K562 (cell line): ENCODE measurements at regions not wholly inside any gene's neighbourhood (a gene's known extent, or its start where the extent isn't known, plus 50 kb on each side); places are given as distances from the start of the nearest gene placed in this dataset.

ENCODE experiments used
- FOXJ3 ChIP-seq: sonication (generic); formaldehyde crosslinking; IDR thresholded peaks from 2 replicates; pipeline ENCODE4 v1.4.0; 2020; ENCODE audit warnings: mild to moderate bottlenecking, missing genetic modification reagents
- FOXM1 ChIP-seq, 2 experiments: fragments of 450-650 bp in 1 of 2; sonication (generic) in 1 of 2; formaldehyde crosslinking in 1 of 2; IDR thresholded peaks; 2 replicates each; pipeline versions ENCODE4 v1.6.1 to v1.9.0; 2017 to 2022; ENCODE audit warnings: low read depth in 2 of 2, mild to moderate bottlenecking in 2 of 2, missing genetic modification reagents in 1 of 2, moderate library complexity in 1 of 2
- GABPA ChIP-seq: fragments of 200-800 bp; sonication (Bioruptor generic); conservative IDR thresholded peaks from 2 replicates; pipeline ENCODE4 v1.6.1; 2016; ENCODE audit warnings: low read depth, missing genetic modification characterization, missing compliant biosample characterization
- GTF2F1 ChIP-seq: IDR thresholded peaks from 2 replicates; pipeline ENCODE4 v1.6.1; 2011; ENCODE audit warnings: low read depth, low read length, improper control_type of control experiment
- NR3C1 ChIP-seq: sonication (generic); formaldehyde crosslinking; IDR thresholded peaks from 2 replicates; pipeline ENCODE4 v1.8.1; 2022; ENCODE audit warnings: missing genetic modification reagents
- TAF7 ChIP-seq: fragments of 450-650 bp; IDR thresholded peaks from 2 replicates; pipeline ENCODE4 v1.6.1; 2016; ENCODE audit warnings: missing genetic modification characterization, missing compliant biosample characterization
- TF ChIP-seq, protein P1 (sequence below): sonication (generic); formaldehyde crosslinking; IDR thresholded peaks from 2 replicates; pipeline ENCODE4 v1.5.0; 2020; ENCODE audit warnings: missing genetic modification reagents
- TF ChIP-seq, protein P2 (sequence below): fragments of 200-800 bp; sonication (Bioruptor generic); IDR thresholded peaks from 2 replicates; pipeline ENCODE4 v1.6.1; 2016; ENCODE audit warnings: missing genetic modification characterization, missing compliant biosample characterization

DNA sequence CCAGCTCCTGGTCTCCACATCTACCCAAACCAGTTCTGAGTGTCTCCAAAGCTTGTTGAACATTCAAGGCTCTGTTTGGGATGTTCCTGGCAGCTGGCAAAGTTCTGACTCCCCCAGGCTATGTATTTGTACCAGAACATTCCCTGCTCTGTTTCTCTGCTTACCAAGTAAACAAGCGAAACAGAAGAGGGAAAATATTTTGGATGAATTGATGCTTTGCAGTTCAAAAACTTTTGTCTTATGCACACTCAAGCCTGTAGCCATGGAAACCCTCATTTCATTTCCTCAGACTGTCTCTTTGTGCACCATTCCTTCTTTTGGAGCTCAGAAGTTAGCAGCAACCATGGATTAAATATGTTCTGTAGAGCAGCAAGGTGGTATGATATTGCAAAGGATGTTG lies 145.8 kb downstream of the ACTL7B start:
- TF ChIP-seq, protein P1, sequence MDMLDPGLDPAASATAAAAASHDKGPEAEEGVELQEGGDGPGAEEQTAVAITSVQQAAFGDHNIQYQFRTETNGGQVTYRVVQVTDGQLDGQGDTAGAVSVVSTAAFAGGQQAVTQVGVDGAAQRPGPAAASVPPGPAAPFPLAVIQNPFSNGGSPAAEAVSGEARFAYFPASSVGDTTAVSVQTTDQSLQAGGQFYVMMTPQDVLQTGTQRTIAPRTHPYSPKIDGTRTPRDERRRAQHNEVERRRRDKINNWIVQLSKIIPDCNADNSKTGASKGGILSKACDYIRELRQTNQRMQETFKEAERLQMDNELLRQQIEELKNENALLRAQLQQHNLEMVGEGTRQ (CRISPR knock-in tag), result no peak
- TF ChIP-seq GABPA (tag) (no peak), FOXM1 (IDR thresholded peaks at IDR 0.05; ENCODE audit: low read depth) (no peak), FOXM1 (CRISPR knock-in tag; IDR thresholded peaks at IDR 0.05; ENCODE audit: low read depth) (no peak), FOXJ3 (CRISPR knock-in tag) (no peak), GTF2F1 (no peak), NR3C1 (CRISPR knock-in tag) (no peak), TAF7 (no peak)
- TF ChIP-seq, protein P2, sequence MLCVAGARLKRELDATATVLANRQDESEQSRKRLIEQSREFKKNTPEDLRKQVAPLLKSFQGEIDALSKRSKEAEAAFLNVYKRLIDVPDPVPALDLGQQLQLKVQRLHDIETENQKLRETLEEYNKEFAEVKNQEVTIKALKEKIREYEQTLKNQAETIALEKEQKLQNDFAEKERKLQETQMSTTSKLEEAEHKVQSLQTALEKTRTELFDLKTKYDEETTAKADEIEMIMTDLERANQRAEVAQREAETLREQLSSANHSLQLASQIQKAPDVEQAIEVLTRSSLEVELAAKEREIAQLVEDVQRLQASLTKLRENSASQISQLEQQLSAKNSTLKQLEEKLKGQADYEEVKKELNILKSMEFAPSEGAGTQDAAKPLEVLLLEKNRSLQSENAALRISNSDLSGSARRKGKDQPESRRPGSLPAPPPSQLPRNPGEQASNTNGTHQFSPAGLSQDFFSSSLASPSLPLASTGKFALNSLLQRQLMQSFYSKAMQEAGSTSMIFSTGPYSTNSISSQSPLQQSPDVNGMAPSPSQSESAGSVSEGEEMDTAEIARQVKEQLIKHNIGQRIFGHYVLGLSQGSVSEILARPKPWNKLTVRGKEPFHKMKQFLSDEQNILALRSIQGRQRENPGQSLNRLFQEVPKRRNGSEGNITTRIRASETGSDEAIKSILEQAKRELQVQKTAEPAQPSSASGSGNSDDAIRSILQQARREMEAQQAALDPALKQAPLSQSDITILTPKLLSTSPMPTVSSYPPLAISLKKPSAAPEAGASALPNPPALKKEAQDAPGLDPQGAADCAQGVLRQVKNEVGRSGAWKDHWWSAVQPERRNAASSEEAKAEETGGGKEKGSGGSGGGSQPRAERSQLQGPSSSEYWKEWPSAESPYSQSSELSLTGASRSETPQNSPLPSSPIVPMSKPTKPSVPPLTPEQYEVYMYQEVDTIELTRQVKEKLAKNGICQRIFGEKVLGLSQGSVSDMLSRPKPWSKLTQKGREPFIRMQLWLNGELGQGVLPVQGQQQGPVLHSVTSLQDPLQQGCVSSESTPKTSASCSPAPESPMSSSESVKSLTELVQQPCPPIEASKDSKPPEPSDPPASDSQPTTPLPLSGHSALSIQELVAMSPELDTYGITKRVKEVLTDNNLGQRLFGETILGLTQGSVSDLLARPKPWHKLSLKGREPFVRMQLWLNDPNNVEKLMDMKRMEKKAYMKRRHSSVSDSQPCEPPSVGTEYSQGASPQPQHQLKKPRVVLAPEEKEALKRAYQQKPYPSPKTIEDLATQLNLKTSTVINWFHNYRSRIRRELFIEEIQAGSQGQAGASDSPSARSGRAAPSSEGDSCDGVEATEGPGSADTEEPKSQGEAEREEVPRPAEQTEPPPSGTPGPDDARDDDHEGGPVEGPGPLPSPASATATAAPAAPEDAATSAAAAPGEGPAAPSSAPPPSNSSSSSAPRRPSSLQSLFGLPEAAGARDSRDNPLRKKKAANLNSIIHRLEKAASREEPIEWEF, result no peak
